HEK293 (cell line): ENCODE measurements at regions not wholly inside any gene's neighbourhood (a gene's known extent, or its start where the extent isn't known, plus 50 kb on each side); places are given as distances from the start of the nearest gene placed in this dataset.

Experiments
- CTCF ChIA-PET: fragments of 350-600 bp; formaldehyde crosslinking; extraction: SDS; loops from one replicate; lab custom pipeline; 2021; ENCODE audit warnings: antibody characterized with exemption; lab: Yijun Ruan, JAX
- POLR2A ChIA-PET: fragments of 300-600 bp; formaldehyde crosslinking; extraction: SDS; loops from one replicate; lab custom pipeline; 2020; ENCODE audit warnings: antibody characterized with exemption, inconsistent platforms; lab: Yijun Ruan, JAX
- H3K27ac ChIP-seq: fragments of 200-500 bp; sonication (Bioruptor generic); 2 replicates; pipeline ENCODE4 v1.5.1; 2014; ENCODE audit warnings: low read depth, low read length, control low read depth, inconsistent platforms; ENCODE audit errors: extremely low read depth
- H3K36me3 ChIP-seq, 2 experiments: fragments of 200-500 bp in 1 of 2; sonication (Bioruptor generic) in 1 of 2; 1 replicate in 1 of 2; 2 replicates in 1 of 2; pipeline ENCODE4 v1.5.1; 2014 to 2017; ENCODE audit warnings: inconsistent platforms in 2 of 2, low read length in 2 of 2; ENCODE audit not compliant: control insufficient read depth in 2 of 2, insufficient read depth in 1 of 2
- H3K4me1 ChIP-seq: fragments of 200-500 bp; sonication (Bioruptor generic); 2 replicates; pipeline ENCODE4 v1.5.1; 2014; ENCODE audit warnings: mild to moderate bottlenecking, low read length, inconsistent platforms; ENCODE audit not compliant: control insufficient read depth, insufficient read depth
- H3K4me3 ChIP-seq: 2 replicates; pipeline ENCODE4 v1.5.1; 2011; ENCODE audit warnings: low read depth, mild to moderate bottlenecking, control low read depth, low read length, moderate library complexity
- H3K9me3 ChIP-seq: fragments of 200-500 bp; sonication (Bioruptor generic); 2 replicates; pipeline ENCODE4 v1.5.1; 2014; ENCODE audit warnings: low read depth, low read length, inconsistent platforms; ENCODE audit not compliant: control insufficient read depth, insufficient read depth
- ELK4 ChIP-seq: IDR thresholded peaks from 2 replicates; pipeline ENCODE4 v1.6.1; 2011; ENCODE audit warnings: mild to moderate bottlenecking, low read depth, low read length, borderline replicate concordance
- FEZF1 ChIP-seq: fragments of 450-650 bp; formaldehyde crosslinking; IDR thresholded peaks from 2 replicates; pipeline ENCODE4 v1.5.1; 2016; ENCODE audit warnings: missing biosample characterization, missing genetic modification characterization
- GFI1B ChIP-seq: fragments of 450-650 bp; formaldehyde crosslinking; IDR thresholded peaks from 2 replicates; pipeline ENCODE4 v1.5.1; 2016; ENCODE audit warnings: missing biosample characterization, missing genetic modification characterization
- GLI4 ChIP-seq: fragments of 450-650 bp; formaldehyde crosslinking; IDR thresholded peaks from 2 replicates; pipeline ENCODE4 v1.5.1; 2016; ENCODE audit warnings: missing biosample characterization, missing genetic modification characterization
- GLIS1 ChIP-seq: fragments of 450-650 bp; formaldehyde crosslinking; IDR thresholded peaks from 2 replicates; pipeline ENCODE4 v1.5.1; 2016; ENCODE audit warnings: missing biosample characterization, missing genetic modification characterization
- INSM2 ChIP-seq: fragments of 450-650 bp; formaldehyde crosslinking; IDR thresholded peaks from 2 replicates; pipeline ENCODE4 v1.5.1; 2016; ENCODE audit warnings: missing biosample characterization, missing genetic modification characterization
- KLF16 ChIP-seq: fragments of 450-650 bp; formaldehyde crosslinking; IDR thresholded peaks from 2 replicates; pipeline ENCODE4 v1.5.1; 2017; ENCODE audit warnings: missing biosample characterization, missing genetic modification characterization
- KLF7 ChIP-seq: fragments of 450-650 bp; formaldehyde crosslinking; IDR thresholded peaks from 2 replicates; pipeline ENCODE4 v1.5.1; 2016; ENCODE audit warnings: missing biosample characterization, missing genetic modification characterization, borderline replicate concordance
- PBX3 ChIP-seq: sonication (generic); formaldehyde crosslinking; IDR thresholded peaks from 2 replicates; pipeline ENCODE4 v1.8.1; 2022; ENCODE audit warnings: mild to moderate bottlenecking, moderate library complexity, missing genetic modification reagents
- PRDM4 ChIP-seq: fragments of 450-650 bp; formaldehyde crosslinking; IDR thresholded peaks from 2 replicates; pipeline ENCODE4 v1.5.1; 2017; ENCODE audit warnings: missing biosample characterization, missing genetic modification characterization
- TCF7L2 ChIP-seq: IDR thresholded peaks from 2 replicates; pipeline ENCODE4 v1.6.1; 2011; ENCODE audit warnings: low read depth, mild to moderate bottlenecking, inconsistent platforms, low read length, moderate library complexity, borderline replicate concordance
- ZBTB17 ChIP-seq: fragments of 450-650 bp; formaldehyde crosslinking; IDR thresholded peaks from 2 replicates; pipeline ENCODE4 v1.5.1; 2016; ENCODE audit warnings: missing biosample characterization, missing genetic modification characterization
- ZBTB26 ChIP-seq: fragments of 450-650 bp; formaldehyde crosslinking; optimal IDR thresholded peaks from 2 replicates; pipeline ENCODE3; 2016; ENCODE audit warnings: missing biosample characterization, mild to moderate bottlenecking, missing genetic modification characterization
- ZEB2 ChIP-seq: fragments of 450-650 bp; formaldehyde crosslinking; IDR thresholded peaks from 2 replicates; pipeline ENCODE4 v1.5.1; 2016; ENCODE audit warnings: missing biosample characterization, missing genetic modification characterization
- ZNF23 ChIP-seq: fragments of 450-650 bp; formaldehyde crosslinking; IDR thresholded peaks from 2 replicates; pipeline ENCODE4 v1.5.1; 2016; ENCODE audit warnings: missing biosample characterization, missing genetic modification characterization, borderline replicate concordance
- ZNF24 ChIP-seq: fragments of 450-650 bp; formaldehyde crosslinking; IDR thresholded peaks from 2 replicates; pipeline ENCODE4 v1.5.1; 2016; ENCODE audit warnings: missing biosample characterization, missing genetic modification characterization
- ZNF335 ChIP-seq: fragments of 450-650 bp; formaldehyde crosslinking; conservative IDR thresholded peaks from 2 replicates; pipeline ENCODE4 v1.5.1; 2016; ENCODE audit warnings: missing biosample characterization, missing genetic modification characterization
- ZNF366 ChIP-seq: fragments of 450-650 bp; formaldehyde crosslinking; conservative IDR thresholded peaks from 2 replicates; pipeline ENCODE4 v1.5.1; 2016; ENCODE audit warnings: missing biosample characterization, missing genetic modification characterization
- ZNF416 ChIP-seq: fragments of 450-650 bp; formaldehyde crosslinking; IDR thresholded peaks from 2 replicates; pipeline ENCODE4 v1.5.1; 2016; ENCODE audit warnings: missing biosample characterization, missing genetic modification characterization
- ZNF488 ChIP-seq: fragments of 450-650 bp; formaldehyde crosslinking; IDR thresholded peaks from 2 replicates; pipeline ENCODE4 v1.5.1; 2016; ENCODE audit warnings: missing biosample characterization, missing genetic modification characterization
- ZNF501 ChIP-seq: fragments of 450-650 bp; formaldehyde crosslinking; IDR thresholded peaks from 2 replicates; pipeline ENCODE4 v1.5.1; 2016; ENCODE audit warnings: missing biosample characterization, missing genetic modification characterization
- ZNF529 ChIP-seq: fragments of 450-650 bp; formaldehyde crosslinking; IDR thresholded peaks from 2 replicates; pipeline ENCODE4 v1.5.1; 2017; ENCODE audit warnings: missing genetic modification characterization, missing biosample characterization; ENCODE audit not compliant: insufficient replicate concordance
- ZNF596 ChIP-seq: fragments of 450-650 bp; IDR thresholded peaks from 2 replicates; pipeline ENCODE4 v1.5.0; 2018; ENCODE audit warnings: missing biosample characterization, mild to moderate bottlenecking, missing genetic modification characterization, moderate library complexity
- ZNF600 ChIP-seq: fragments of 450-650 bp; formaldehyde crosslinking; IDR thresholded peaks from 2 replicates; pipeline ENCODE4 v1.5.1; 2016; ENCODE audit warnings: missing biosample characterization, missing genetic modification characterization
- ZNF645 ChIP-seq: fragments of 450-650 bp; formaldehyde crosslinking; IDR thresholded peaks from 2 replicates; pipeline ENCODE4; 2016; ENCODE audit warnings: missing biosample characterization, missing genetic modification characterization
- ZNF677 ChIP-seq: fragments of 450-650 bp; IDR thresholded peaks from 2 replicates; pipeline ENCODE4 v1.5.0; 2018; ENCODE audit warnings: missing biosample characterization, mild to moderate bottlenecking, missing genetic modification characterization, moderate library complexity
- ZNF792 ChIP-seq: fragments of 450-650 bp; formaldehyde crosslinking; IDR thresholded peaks from 2 replicates; pipeline ENCODE4 v1.5.1; 2016; ENCODE audit warnings: missing biosample characterization, missing genetic modification characterization
- ZSCAN30 ChIP-seq: fragments of 450-650 bp; IDR thresholded peaks from 2 replicates; pipeline ENCODE4 v1.5.1; 2018; ENCODE audit warnings: missing biosample characterization, mild to moderate bottlenecking, missing genetic modification characterization, moderate library complexity
- ZXDB ChIP-seq: fragments of 450-650 bp; formaldehyde crosslinking; IDR thresholded peaks from 2 replicates; pipeline ENCODE4 v1.5.1; 2016; ENCODE audit warnings: missing biosample characterization, missing genetic modification characterization

GRCh38 chr6:131353106-131353505, 217.8 kb downstream of the AKAP7 start:
- ChIA-PET POLR2A (no interaction called here), CTCF (interaction anchor here (0.6 kb wide), 1 partner anchor 211 kb away, joined by 4 read pairs; no protein-coding TSS in a partner anchor)
- Histone ChIP-seq H3K36me3 (no peaks in the 10 kb centered on the region), H3K9me3 (no peaks in the 10 kb centered on the region), H3K4me1 (no peaks in the 10 kb centered on the region), H3K27ac (no peak overlapping the region), H3K4me3 (no peak overlapping the region)
- TF ChIP-seq PBX3 (CRISPR knock-in tag) (no peak), KLF16 (tag by site-specific recombination) (no peak), INSM2 (tag by site-specific recombination) (no peak), ZNF645 (tag by site-specific recombination) (no peak), FEZF1 (no peak), ZNF529 (no peak), ZNF488 (no peak), PRDM4 (tag by site-specific recombination) (no peak), TCF7L2 (no peak), GLI4 (no peak), ELK4 (no peak), ZBTB26 (tag by site-specific recombination) (no peak), ZBTB17 (tag by site-specific recombination) (no peak), ZNF596 (tag by site-specific recombination) (no peak), ZNF24 (tag by site-specific recombination) (no peak)

- CTCF ChIA-PET, result no interaction called here
- no peak overlapping the region for H3K4me3 ChIP-seq
- POLR2A ChIA-PET, result no interaction called here
- no peaks in the 10 kb centered on the region for H3K4me1 ChIP-seq
- no peaks in the 10 kb centered on the region for H3K9me3 ChIP-seq
- no peak overlapping the region for H3K27ac ChIP-seq
- no peaks in the 10 kb centered on the region for H3K36me3 ChIP-seq
- no peak for TF ChIP-seq GLIS1 (tag by site-specific recombination)
- TF ChIP-seq ZNF600, result no peak
- no peak for TF ChIP-seq ZNF416
- TF ChIP-seq ZNF677 (tag by site-specific recombination), result no peak
- no peak for TF ChIP-seq ZNF501 (tag by site-specific recombination)
- TF ChIP-seq ZNF366, result no peak
- TF ChIP-seq ZEB2 (tag by site-specific recombination), result no peak
- no peak for TF ChIP-seq ZSCAN30
- TF ChIP-seq ZNF23, result no peak
- no peak for TF ChIP-seq ZNF792 (tag by site-specific recombination)
- TF ChIP-seq ZNF335 (tag by site-specific recombination), result no peak
- no peak for TF ChIP-seq ZXDB (tag by site-specific recombination)
- TF ChIP-seq GFI1B (tag by site-specific recombination), result no peak
- TF ChIP-seq KLF7, result no peak
These were observed 218.6 kb downstream of the AKAP7 start for GRCh38 chr6:131353876-131354275.
